NCI-H2171 treated with DMSO at 0.1 percent for 48 hours (cell line): ENCODE measurements at regions not wholly inside any gene's neighbourhood (a gene's known extent, or its start where the extent isn't known, plus 50 kb on each side); places are given as distances from the start of the nearest gene placed in this dataset.
A peak's percentile ranks its signal among the peaks of the same experiment; 100 is the strongest.

Experiments used
- DNase-seq: peaks from one replicate; lab custom pipeline; 2025; lab: John Stamatoyannopoulos, UW

- no peak for DNase-seq
These were observed 277.4 kb upstream of the CHRNA7 start for GRCh38 chr15:31752905-31753304.

GRCh38 chr15:31758126-31758525, 272.2 kb upstream of the CHRNA7 start:
- DNase-seq, result no peak

- DNase-seq, result no peak
These were observed 262.3 kb upstream of the CHRNA7 start for GRCh38 chr15:31768055-31768454.

GRCh38 chr15:31774045-31774444, 256.3 kb upstream of the CHRNA7 start:
- no peak for DNase-seq

GRCh38 chr15:31776039-31776438, 254.3 kb upstream of the CHRNA7 start:
- DNase-seq, result no peak

- DNase-seq, result no peak
These were observed 249.1 kb upstream of the CHRNA7 start for GRCh38 chr15:31781261-31781660.

GRCh38 chr15:31782016-31782783, 248.1 kb upstream of the CHRNA7 start:
- DNase-seq, result no peak

- DNase-seq, result no peak
These were observed 247.4 kb upstream of the CHRNA7 start for GRCh38 chr15:31782951-31783350.

GRCh38 chr15:31786360-31786759, 244.0 kb upstream of the CHRNA7 start:
- no peak for DNase-seq

GRCh38 chr15:31788104-31788503, 242.2 kb upstream of the CHRNA7 start:
- DNase-seq, result no peak

GRCh38 chr15:31792611-31793199, 237.6 kb upstream of the CHRNA7 start:
- peak; percentile 16 for DNase-seq

- DNase-seq, result no peak
These were observed 231.0 kb upstream of the CHRNA7 start for GRCh38 chr15:31799319-31799714.

- no peak for DNase-seq
These were observed 230.5 kb upstream of the CHRNA7 start for GRCh38 chr15:31799715-31800321.

GRCh38 chr15:31801152-31801551, 229.2 kb upstream of the CHRNA7 start:
- DNase-seq, result peak; percentile 34

- DNase-seq, result no peak
These were observed 227.6 kb upstream of the CHRNA7 start for GRCh38 chr15:31802761-31803160.

- no peak for DNase-seq
These were observed 226.9 kb upstream of the CHRNA7 start for GRCh38 chr15:31803388-31803884.

GRCh38 chr15:31805090-31805662, 225.1 kb upstream of the CHRNA7 start:
- no peak for DNase-seq

GRCh38 chr15:31806106-31806505, 224.2 kb upstream of the CHRNA7 start:
- no peak for DNase-seq

GRCh38 chr15:31811641-31812040, 218.7 kb upstream of the CHRNA7 start:
- no peak for DNase-seq

GRCh38 chr15:31814082-31814481, 216.2 kb upstream of the CHRNA7 start:
- DNase-seq, result no peak

GRCh38 chr15:31815411-31816155, 214.7 kb upstream of the CHRNA7 start:
- DNase-seq, result no peak

- DNase-seq, result no peak
These were observed 207.9 kb upstream of the CHRNA7 start for GRCh38 chr15:31822463-31822862.
